NB4 (cell line): ENCODE measurements at regions not wholly inside any gene's neighbourhood (a gene's known extent, or its start where the extent isn't known, plus 50 kb on each side); places are given as distances from the start of the nearest gene placed in this dataset.

ENCODE experiments used
- CTCF ChIP-seq: IDR thresholded peaks from one replicate; pipeline ENCODE4 v1.5.1; 2012; ENCODE audit warnings: low read depth, low read length
- MYC ChIP-seq: IDR thresholded peaks from 2 replicates; pipeline ENCODE4 v1.6.1; 2011; ENCODE audit warnings: low read depth, low read length

- no peak for TF ChIP-seq CTCF
- TF ChIP-seq MYC: no peak
Measured at GRCh38 chr16:66030036-66030435, 336.5 kb upstream of the CDH5 start.
